ENCODE measurements at regions not wholly inside any gene's neighbourhood (a gene's known extent, or its start where the extent isn't known, plus 50 kb on each side); places are given as distances from the start of the nearest gene placed in this dataset.
A peak's percentile ranks its signal among the peaks of the same experiment; 100 is the strongest.

DNA sequence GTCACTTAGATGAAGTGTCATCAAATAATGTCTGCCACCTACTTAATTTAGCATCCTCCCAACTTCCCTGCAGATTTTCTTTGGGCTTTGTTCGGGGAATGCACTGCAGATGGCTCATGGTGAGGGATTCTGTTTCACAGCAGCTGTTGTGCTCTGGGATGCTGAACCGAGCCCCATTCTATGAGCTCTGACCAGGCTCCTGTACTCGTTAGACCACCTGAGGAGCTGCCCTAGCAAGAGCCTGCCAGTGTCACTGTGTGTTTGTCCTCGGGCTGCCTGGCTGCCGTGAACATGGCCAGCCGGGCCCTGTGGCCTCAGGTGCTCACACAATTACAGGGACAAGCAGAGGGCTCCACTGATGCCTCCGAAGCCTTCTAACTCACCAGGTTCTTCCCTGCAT is 238.8 kb upstream of the ECI2 start:
- no peaks in the 10 kb centered on the region for H3K36me3 Mint-ChIP-seq (ENCODE audit: insufficient read depth in 2 of 2)
- no peak overlapping the region for H3K27ac Mint-ChIP-seq
- H3K4me1 Mint-ChIP-seq (ENCODE audit: low read depth): no peaks in the 10 kb centered on the region
- H3K9me3 Mint-ChIP-seq: no peaks in the 10 kb centered on the region
- ATAC-seq (replicated peaks in 1 of 2) (no peak), DNase-seq (no peak)
- peaks cover 16% of the 10 kb centered on the region for H3K27me3 Mint-ChIP-seq (ENCODE audit: low read depth)
- H3K4me3 Mint-ChIP-seq: no peak overlapping the region

DNA sequence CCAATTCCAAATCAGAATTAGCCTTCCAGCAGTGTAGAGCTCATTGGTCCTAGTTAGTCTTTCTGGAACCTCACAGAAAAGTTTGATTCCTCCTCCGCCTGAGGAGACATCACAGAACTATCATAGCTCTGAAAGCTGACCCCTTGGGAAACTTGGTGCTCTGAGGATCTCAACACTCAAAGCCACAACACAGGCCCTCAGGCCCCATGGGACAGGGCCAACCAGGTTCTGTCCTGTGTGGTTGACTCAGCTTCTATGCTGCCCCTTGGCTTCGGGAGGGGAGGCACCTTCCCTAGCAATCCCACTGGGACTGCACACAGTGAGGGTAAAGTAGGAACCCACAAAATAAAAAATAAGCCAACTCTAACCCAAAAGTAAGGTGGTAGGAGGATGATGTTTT is 237.5 kb upstream of the ECI2 start:
- no peaks in the 10 kb centered on the region for H3K4me1 Mint-ChIP-seq (ENCODE audit: low read depth)
- H3K4me3 Mint-ChIP-seq: no peak overlapping the region
- no peak overlapping the region for H3K27ac Mint-ChIP-seq
- H3K27me3 Mint-ChIP-seq (ENCODE audit: low read depth): peaks cover 21% of the 10 kb centered on the region
- H3K36me3 Mint-ChIP-seq (ENCODE audit: insufficient read depth in 2 of 2): no peaks in the 10 kb centered on the region
- no peak for ATAC-seq (replicated peaks in 1 of 2)
- H3K9me3 Mint-ChIP-seq: no peaks in the 10 kb centered on the region
- DNase-seq: no peak

DNA sequence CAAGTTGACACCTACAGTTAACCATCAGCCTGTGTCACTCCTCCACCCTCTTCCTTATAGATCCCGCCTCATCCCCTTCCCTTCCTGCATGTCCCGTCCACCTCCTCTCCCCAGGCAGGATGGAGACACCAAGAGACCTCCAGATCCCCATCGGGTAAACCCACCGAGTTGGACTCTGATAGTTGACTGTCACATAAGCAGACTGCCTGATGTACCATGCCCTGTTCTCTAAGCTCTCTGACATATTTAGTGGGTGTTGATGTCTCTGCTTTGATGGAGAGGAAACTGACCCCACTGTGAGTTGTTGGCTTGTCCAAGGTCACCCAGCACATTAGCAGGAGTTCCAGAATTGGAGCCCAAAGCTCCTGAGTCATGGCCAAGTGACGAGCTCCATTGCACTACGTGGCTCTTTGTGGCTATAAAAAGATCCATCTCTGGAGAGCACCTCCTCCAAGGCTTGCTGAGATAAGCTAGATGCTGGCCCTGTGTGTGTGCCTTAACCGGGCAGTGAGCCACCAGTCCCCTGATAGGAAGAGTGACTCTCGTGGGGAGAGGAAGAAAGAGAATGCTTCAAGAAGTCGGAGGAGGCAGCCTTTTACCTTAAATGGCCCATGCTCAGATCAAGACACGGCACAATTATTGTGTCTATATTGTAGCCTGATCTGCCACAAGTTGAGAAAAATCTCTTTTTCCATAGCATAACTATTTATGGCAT is 236.0 kb upstream of the ECI2 start:
- Mint-ChIP-seq H3K9me3 (no peaks in the 10 kb centered on the region), H3K27ac (no peak overlapping the region), H3K27me3 (ENCODE audit: low read depth) (peaks cover 28% of the 10 kb centered on the region), H3K4me3 (no peak overlapping the region), H3K36me3 (ENCODE audit: insufficient read depth in 2 of 2) (no peaks in the 10 kb centered on the region), H3K4me1 (ENCODE audit: low read depth) (no peaks in the 10 kb centered on the region)
- ATAC-seq (replicated peaks in 1 of 2) (no peak), DNase-seq (no peak)

DNA sequence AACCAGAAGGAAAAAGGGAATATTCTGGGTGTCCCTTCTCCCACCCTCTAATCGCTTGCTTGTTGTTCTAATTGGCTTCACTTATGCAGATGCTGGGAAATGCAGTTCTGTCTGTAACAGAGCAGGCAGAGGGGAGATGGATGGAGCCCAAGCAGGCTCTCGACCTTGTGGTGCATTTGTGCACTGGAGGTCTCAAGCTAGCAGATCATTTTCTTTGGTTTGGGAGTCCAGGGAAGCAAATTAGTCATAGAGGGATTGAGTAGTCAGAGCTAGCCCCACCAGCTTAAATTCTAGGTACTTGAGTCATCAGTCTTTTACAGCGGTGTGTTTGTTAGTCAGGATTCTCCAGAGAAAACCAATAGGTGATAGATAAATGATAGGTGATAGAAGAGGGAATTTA is 234.7 kb upstream of the ECI2 start:
- Mint-ChIP-seq H3K4me3 (no peak overlapping the region), H3K27me3 (ENCODE audit: low read depth) (peaks cover 28% of the 10 kb centered on the region), H3K36me3 (ENCODE audit: insufficient read depth in 2 of 2) (no peaks in the 10 kb centered on the region), H3K9me3 (no peaks in the 10 kb centered on the region), H3K27ac (no peak overlapping the region), H3K4me1 (ENCODE audit: low read depth) (no peaks in the 10 kb centered on the region)
- DNase-seq: no peak
- ATAC-seq (replicated peaks in 1 of 2): no peak

DNA sequence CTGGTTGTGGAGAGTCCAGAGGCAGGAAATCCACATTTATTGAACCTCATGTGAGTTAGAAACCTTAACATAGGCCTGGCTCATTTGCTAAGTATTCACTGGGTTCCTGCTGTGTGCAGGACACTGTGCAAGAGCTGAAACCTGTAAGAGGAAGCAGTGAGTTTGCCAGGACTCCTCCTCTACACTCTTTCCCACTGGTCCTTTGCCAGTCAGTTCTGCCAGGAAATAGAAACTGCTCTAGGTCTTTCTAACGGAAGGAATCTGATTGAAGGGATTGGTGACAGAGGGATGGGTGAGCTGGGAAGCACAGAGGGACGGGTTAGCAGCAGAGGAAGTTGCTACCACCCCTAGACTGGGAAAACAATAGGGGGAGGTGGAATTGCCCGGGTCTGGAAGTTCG is 234.2 kb upstream of the ECI2 start:
- Mint-ChIP-seq H3K4me3 (no peak overlapping the region), H3K4me1 (ENCODE audit: low read depth) (no peaks in the 10 kb centered on the region), H3K9me3 (no peaks in the 10 kb centered on the region), H3K27me3 (ENCODE audit: low read depth) (peaks cover 31% of the 10 kb centered on the region), H3K36me3 (ENCODE audit: insufficient read depth in 2 of 2) (no peaks in the 10 kb centered on the region), H3K27ac (no peak overlapping the region)
- DNase-seq (no peak), ATAC-seq (replicated peaks in 1 of 2) (no peak)

DNA sequence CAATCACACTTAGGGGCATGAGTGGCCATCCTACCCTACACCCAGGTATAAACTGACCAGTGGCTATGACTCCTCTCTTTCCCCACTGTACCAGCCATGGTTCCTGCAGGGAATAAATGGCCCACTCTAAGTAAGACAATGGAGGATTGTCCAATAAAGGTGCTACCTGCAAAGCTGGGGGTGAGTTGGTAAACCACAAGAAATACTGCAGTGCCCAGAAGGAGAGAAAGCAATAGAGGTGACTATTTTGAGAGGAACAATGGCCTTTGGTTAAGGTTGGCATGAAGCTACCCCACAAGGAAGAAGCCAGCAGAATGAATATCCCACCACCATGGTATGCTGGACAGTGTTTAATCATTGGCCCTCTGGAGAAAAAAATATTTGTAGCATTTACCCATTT is 233.3 kb upstream of the ECI2 start:
- no peak overlapping the region for H3K27ac Mint-ChIP-seq
- H3K27me3 Mint-ChIP-seq (ENCODE audit: low read depth): peaks cover 37% of the 10 kb centered on the region
- H3K9me3 Mint-ChIP-seq: no peaks in the 10 kb centered on the region
- H3K36me3 Mint-ChIP-seq (ENCODE audit: insufficient read depth in 2 of 2): no peaks in the 10 kb centered on the region
- DNase-seq (no peak), ATAC-seq (replicated peaks in 1 of 2) (no peak)
- H3K4me3 Mint-ChIP-seq: no peak overlapping the region
- H3K4me1 Mint-ChIP-seq (ENCODE audit: low read depth): no peaks in the 10 kb centered on the region

DNA sequence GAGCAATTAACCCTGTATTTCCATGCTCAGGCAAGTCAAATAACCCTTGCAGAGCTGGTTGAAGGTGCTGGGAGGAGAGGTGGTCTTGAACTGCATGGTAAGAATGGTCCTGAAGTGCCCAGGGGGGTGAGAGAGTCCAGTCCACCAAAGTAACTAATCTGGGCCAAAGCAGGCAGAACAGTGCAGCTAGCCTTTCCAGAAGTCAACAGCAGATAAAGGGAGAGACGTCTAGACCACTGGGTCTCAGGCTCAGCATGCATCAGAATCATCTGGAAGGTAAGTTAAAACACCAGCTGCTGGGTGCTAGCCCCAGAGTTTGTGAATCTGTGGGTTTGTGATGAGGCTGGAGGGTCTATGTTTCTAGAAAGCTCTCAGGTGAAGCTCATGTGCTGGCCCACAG is 232.3 kb upstream of the ECI2 start:
- Mint-ChIP-seq H3K27me3 (ENCODE audit: low read depth) (peaks cover 37% of the 10 kb centered on the region), H3K36me3 (ENCODE audit: insufficient read depth in 2 of 2) (no peaks in the 10 kb centered on the region), H3K9me3 (no peaks in the 10 kb centered on the region), H3K27ac (no peak overlapping the region), H3K4me3 (no peak overlapping the region), H3K4me1 (ENCODE audit: low read depth) (no peaks in the 10 kb centered on the region)
- DNase-seq: no peak
- no peak for ATAC-seq (replicated peaks in 1 of 2)

DNA sequence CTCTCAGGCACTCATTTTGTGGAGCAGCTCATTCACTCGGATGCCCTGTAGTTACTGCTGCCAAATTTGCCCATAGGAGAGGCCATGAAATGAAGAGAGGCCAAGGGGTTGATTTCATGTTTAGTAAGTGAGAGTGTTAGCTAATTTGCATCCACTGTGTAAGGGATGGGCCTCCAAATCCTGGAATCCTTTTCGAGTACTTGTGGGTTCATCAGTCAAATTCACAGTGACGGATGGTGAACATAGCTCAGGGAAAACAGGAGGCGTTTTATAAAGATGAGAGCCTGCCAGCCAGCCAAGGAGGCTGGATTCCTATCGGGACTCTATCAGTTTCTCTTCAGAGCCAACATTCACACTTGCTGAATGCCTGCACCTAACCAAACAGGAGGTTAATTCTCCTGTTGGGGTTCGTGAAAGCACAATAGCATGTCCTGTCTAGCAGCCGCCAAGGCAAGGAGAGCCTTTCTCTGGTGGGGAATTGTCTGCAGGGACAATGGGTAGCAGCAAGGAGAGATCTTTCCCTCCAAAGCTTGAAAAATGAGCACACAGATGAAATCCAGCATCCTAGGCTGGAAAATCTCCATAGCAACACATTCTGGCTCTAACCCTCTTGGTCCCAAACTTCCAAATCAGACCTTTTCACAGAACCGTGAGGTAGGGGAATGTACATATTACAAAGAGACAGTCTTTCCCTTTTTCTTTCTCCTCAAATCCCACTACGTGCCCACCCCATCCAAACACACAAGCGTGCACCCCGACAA is 231.4 kb upstream of the ECI2 start:
- H3K27ac Mint-ChIP-seq: no peak overlapping the region
- no peak for DNase-seq
- no peak for ATAC-seq (replicated peaks in 1 of 2)
- H3K4me3 Mint-ChIP-seq: no peak overlapping the region
- no peaks in the 10 kb centered on the region for H3K9me3 Mint-ChIP-seq
- no peaks in the 10 kb centered on the region for H3K4me1 Mint-ChIP-seq (ENCODE audit: low read depth)
- no peaks in the 10 kb centered on the region for H3K36me3 Mint-ChIP-seq (ENCODE audit: insufficient read depth in 2 of 2)
- H3K27me3 Mint-ChIP-seq (ENCODE audit: low read depth): peaks cover 41% of the 10 kb centered on the region

DNA sequence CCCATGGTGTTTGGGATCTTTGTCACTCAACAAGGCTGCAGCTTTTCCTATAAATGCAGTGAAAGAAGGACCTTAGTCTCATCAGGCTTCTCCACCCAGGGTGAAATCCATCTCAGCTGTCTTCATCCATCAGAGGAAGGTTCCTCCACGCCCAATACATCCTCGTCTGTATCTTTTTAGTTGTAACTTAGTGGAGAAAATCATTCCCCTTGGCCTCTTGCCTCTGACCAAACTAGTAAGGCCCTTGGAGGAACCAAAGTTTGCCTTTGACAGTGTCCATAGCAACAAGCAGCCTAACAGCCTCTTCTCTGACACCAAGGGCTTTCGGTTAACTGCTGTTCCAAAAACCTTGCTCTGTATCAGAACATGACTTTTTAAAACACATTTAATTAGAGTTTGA is 230.3 kb upstream of the ECI2 start:
- H3K27me3 Mint-ChIP-seq (ENCODE audit: low read depth): peaks cover 42% of the 10 kb centered on the region
- DNase-seq: no peak
- H3K36me3 Mint-ChIP-seq (ENCODE audit: insufficient read depth in 2 of 2): no peaks in the 10 kb centered on the region
- ATAC-seq (replicated peaks in 1 of 2): no peak
- no peaks in the 10 kb centered on the region for H3K4me1 Mint-ChIP-seq (ENCODE audit: low read depth)
- H3K9me3 Mint-ChIP-seq: no peaks in the 10 kb centered on the region
- no peak overlapping the region for H3K27ac Mint-ChIP-seq
- H3K4me3 Mint-ChIP-seq: no peak overlapping the region

DNA sequence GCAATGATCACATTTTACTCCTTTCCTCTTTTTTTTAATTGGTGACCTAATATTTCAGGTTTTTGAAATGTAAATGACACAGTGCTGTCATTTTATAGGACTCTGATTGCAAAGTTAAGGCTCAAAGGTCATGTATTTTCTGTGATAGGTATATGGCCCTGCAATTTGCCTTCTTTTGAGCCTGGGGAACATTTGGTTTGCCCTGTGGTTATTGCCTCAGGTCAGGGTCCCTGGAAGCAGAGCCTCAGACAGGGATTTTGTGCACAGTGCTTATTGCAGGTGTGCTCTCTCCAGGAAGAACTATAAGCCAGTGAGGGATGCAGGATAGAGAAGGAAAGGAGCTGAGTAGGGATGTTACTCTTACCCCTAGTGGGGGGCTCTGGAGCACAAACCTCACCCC is 229.3 kb upstream of the ECI2 start:
- H3K9me3 Mint-ChIP-seq: no peaks in the 10 kb centered on the region
- peaks cover 38% of the 10 kb centered on the region for H3K27me3 Mint-ChIP-seq (ENCODE audit: low read depth)
- H3K4me3 Mint-ChIP-seq: no peak overlapping the region
- no peak overlapping the region for H3K27ac Mint-ChIP-seq
- no peak for ATAC-seq (replicated peaks in 1 of 2)
- no peaks in the 10 kb centered on the region for H3K4me1 Mint-ChIP-seq (ENCODE audit: low read depth)
- H3K36me3 Mint-ChIP-seq (ENCODE audit: insufficient read depth in 2 of 2): no peaks in the 10 kb centered on the region
- DNase-seq: no peak

DNA sequence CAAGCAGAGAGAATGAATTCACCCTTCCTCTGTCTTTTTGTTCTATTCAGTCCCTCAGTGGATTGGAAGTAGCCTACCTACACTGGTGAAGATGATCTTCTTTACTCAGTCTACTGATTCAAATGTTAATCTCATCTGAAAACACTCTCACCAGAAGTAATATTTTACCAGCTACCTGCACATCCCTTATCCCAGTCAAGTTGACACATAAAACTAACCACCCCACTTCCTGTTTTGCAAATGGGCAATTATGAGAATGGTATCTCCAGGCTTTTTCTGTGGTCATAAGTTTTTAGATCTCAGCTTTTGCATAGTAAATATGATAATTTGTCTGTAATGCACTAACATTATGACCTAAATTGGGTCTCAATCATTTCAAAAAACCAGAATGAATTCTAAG is 228.8 kb upstream of the ECI2 start:
- Mint-ChIP-seq H3K27me3 (ENCODE audit: low read depth) (peaks cover 32% of the 10 kb centered on the region), H3K36me3 (ENCODE audit: insufficient read depth in 2 of 2) (no peaks in the 10 kb centered on the region), H3K4me1 (ENCODE audit: low read depth) (no peaks in the 10 kb centered on the region), H3K27ac (no peak overlapping the region), H3K4me3 (no peak overlapping the region), H3K9me3 (no peaks in the 10 kb centered on the region)
- ATAC-seq (replicated peaks in 1 of 2): peak in 1 of 2 donors; percentile 50
- no peak for DNase-seq

DNA sequence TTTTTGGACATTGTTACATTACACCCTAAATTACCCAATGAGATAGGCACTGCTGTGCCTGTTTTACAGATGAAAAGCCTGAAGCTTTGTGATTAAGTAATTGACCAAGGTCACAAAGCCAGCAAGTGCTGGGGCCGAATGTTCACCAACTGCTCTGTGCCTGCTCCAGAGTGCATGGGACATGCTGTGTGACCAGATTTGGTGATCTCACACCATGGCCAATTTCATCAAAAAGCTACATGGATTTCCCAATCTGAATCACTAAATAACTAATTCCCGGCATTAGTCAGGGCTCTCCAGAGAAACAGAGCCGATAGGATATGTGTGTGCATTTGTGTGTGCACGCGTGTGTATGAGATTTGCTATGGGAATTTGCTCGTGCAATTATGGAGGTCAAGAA is 228.3 kb upstream of the ECI2 start:
- H3K9me3 Mint-ChIP-seq: no peaks in the 10 kb centered on the region
- DNase-seq (no peak), ATAC-seq (replicated peaks in 1 of 2) (no peak)
- H3K36me3 Mint-ChIP-seq (ENCODE audit: insufficient read depth in 2 of 2): no peaks in the 10 kb centered on the region
- no peak overlapping the region for H3K27ac Mint-ChIP-seq
- H3K4me3 Mint-ChIP-seq: no peak overlapping the region
- H3K4me1 Mint-ChIP-seq (ENCODE audit: low read depth): no peaks in the 10 kb centered on the region
- H3K27me3 Mint-ChIP-seq (ENCODE audit: low read depth): peaks cover 28% of the 10 kb centered on the region

DNA sequence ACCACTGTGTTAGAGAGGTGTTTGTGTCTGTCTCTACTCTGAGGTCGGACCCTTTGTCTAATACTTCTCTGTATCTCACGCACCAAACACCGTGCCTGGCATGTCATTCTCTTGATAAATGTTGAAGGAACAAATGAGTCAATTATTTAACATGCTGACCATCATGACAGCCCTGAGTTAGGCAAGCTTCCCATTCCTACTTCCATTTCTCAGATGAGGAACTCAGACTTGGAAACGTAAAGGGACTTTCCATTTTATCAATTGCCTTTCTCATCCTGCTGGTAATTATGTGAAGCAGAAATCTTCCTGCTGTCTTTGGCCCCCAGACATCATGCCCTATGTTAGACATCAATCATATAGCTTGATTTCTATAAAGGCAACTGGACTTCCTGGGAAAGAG is 227.0 kb upstream of the ECI2 start:
- Mint-ChIP-seq H3K4me3 (no peak overlapping the region), H3K27ac (no peak overlapping the region), H3K36me3 (ENCODE audit: insufficient read depth in 2 of 2) (peaks cover 0 to under 1% of the 10 kb centered on the region in 2 donors), H3K4me1 (ENCODE audit: low read depth) (no peaks in the 10 kb centered on the region), H3K27me3 (ENCODE audit: low read depth) (peaks cover 26% of the 10 kb centered on the region), H3K9me3 (peaks cover 0 to 3% of the 10 kb centered on the region in 2 donors)
- no peak for DNase-seq
- ATAC-seq (replicated peaks in 1 of 2): no peak

DNA sequence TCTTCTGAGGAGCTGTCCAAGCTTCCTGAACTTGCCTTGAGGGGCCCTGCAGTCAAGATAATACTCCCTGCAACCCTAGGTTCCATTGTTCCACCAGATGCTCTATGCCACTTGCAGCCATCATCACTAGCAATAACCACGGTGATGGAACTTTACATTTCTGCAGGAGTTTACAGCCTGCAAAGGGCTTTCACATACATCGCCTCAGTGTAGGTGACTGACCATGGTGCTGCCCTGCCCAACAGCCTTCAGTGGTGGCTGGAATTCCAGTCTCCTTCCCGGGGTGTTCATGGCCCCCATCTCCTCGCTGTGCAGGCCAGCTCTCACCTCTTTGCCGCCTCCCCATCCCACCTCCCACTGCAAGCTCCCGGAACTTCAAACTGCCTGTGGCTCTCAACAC is 225.5 kb upstream of the ECI2 start:
- H3K27ac Mint-ChIP-seq: no peak overlapping the region
- H3K4me3 Mint-ChIP-seq: no peak overlapping the region
- no peak for DNase-seq
- peaks cover 0 to 1% of the 10 kb centered on the region in 2 donors for H3K36me3 Mint-ChIP-seq (ENCODE audit: insufficient read depth in 2 of 2)
- peaks cover 2 to 8% of the 10 kb centered on the region in 2 donors for H3K9me3 Mint-ChIP-seq
- peaks cover 26% of the 10 kb centered on the region for H3K27me3 Mint-ChIP-seq (ENCODE audit: low read depth)
- H3K4me1 Mint-ChIP-seq (ENCODE audit: low read depth): no peaks in the 10 kb centered on the region
- ATAC-seq (replicated peaks in 1 of 2): no peak

Data from activated T-cell treated with anti-CD3 and anti-CD28 coated beads, Interleukin-2, amount 50 U/mL, for 72 hours (primary cell).